NCI-H1436 (cell line): ENCODE measurements at regions not wholly inside any gene's neighbourhood (a gene's known extent, or its start where the extent isn't known, plus 50 kb on each side); places are given as distances from the start of the nearest gene placed in this dataset.

Source experiments
- DNase-seq: peaks from one replicate; lab custom pipeline; 2025; lab: John Stamatoyannopoulos, UW

DNA sequence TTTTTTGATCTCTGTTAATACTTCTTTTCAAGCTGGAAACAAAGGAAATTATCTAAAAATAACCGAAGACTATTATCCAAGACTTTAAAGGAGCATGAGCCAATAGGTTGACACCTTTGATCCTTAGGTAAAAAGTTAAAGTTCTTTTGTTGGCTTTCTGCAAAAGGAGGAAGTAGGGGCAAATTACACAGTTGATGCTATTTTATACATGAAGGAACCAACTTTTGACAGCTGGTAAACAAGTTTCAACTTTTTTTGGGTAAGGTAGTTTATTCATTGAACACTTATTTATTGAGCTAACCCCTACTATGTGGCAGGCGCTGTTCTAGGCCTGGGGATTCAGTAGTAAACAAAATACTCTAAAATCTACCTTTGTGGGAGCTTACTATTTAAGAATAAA is 66.6 kb upstream of the ZEB2 start:
- DNase-seq = no peak

DNA sequence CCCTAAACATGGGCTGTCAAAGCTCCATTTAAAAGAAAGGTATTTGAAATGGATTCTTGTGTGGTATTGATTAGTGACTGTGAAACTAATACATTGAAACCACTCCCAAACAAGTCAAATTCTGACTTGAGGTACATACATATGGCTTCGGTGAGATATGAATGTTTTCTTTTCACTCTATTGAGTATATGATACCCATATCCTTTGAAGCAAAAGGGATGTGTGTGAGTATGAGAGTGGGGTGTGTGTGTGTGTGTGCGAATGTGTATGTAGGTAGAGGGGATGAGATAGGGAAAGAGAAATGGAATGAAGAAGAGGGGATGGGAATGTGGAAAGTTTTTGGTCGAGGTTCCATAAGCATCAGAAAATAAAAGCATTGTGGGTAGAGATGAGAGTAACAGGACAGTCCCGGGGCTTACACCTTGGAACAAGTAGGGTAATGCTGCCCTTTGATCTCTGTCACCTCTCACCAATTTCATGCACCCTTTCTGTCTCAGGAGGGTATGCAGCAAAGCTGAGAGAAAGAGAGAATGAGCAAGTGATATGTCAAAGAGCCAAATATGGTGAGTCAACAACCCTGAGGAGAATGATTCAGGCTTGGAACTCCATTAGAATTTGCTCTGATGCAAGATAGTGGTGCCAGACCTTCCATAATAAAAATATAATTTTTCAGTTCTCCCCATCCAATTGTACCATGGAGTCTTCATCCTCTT is 64.0 kb upstream of the ZEB2 start:
- no peak for DNase-seq

- no peak for DNase-seq
These were observed 63.4 kb upstream of the ZEB2 start for GRCh38 chr2:144583381-144583729.

DNA sequence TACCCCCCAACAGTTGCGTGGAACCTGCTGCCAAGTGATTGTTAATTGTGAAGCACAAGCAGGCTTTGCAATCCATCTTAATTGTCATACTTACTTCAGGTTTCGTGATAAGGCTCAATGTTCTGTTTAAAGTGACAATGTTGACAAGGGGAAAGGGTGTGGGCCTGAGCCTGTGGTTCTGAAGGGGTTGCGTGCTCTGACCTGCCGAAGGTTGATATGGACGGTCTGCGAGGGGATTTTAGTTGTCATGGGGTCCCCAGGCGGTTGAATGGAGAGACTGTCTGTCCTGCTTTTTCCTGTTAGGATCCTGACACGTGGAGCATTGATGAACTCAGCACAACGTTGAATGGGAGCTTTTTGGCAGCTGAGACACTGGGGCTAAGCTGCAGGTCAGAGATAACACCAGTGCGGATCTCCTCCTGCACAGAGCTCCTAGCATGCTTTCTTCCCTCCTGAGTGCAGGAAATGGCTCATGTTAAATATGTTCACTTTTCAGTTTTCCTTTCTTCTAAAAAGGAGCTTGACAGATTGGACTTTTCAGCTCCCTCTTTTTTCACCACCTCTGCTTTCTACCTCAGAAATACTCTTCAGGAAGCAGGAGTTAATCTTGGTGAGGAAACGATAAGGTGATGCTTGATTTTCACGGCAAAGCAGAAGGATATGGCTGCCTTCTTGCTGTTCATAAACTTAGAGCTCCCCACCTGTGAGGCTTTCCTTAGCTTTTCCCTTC is 62.9 kb upstream of the ZEB2 start:
- DNase-seq = no peak

- DNase-seq = no peak
These were observed 60.7 kb upstream of the ZEB2 start for GRCh38 chr2:144580521-144581161.

- no peak for DNase-seq
These were observed 59.6 kb upstream of the ZEB2 start for GRCh38 chr2:144579556-144579955.

GRCh38 chr2:144578099-144578498 is 58.2 kb upstream of the ZEB2 start:
- no peak for DNase-seq

DNA sequence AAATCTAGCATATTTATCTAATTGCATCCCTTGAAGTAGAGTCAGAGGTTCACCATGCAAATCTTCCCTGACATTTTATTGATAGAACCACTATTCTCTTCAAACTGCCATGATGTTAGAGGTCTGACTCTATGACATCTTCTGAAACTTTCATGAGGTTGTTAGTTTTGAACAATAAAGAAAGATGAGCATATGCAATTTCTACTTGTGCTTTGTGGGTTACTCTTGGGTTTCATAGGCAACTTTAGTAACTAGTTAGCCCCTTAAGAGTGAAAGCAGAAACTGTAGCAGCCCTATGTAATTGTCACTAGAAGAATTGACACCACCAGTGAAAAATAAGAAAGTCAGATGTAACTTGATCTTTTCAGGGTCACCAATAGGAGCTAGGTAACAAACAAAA is 53.1 kb upstream of the ZEB2 start:
- DNase-seq = no peak

- DNase-seq = no peak
These were observed 51.9 kb upstream of the ZEB2 start for GRCh38 chr2:144571770-144572169.

GRCh38 chr2:144570566-144570965 is 50.6 kb upstream of the ZEB2 start:
- peak; percentile 12 for DNase-seq
